Lung (tissue), 11 donors: ENCODE measurements at regions not wholly inside any gene's neighbourhood (a gene's known extent, or its start where the extent isn't known, plus 50 kb on each side); places are given as distances from the start of the nearest gene placed in this dataset.
"Not testable (repeated sequence)": the region's sequence is repeated elsewhere in the genome, so short reads cannot be mapped to it uniquely, and the experiment has no call there.

Experiments
- ATAC-seq: fragments of 200-7000 bp; cut with Tn5 transposase; one replicate; pipeline ENCODE4 v1.9.1; 2020; ENCODE audit warnings: moderate number of reproducible peaks; ENCODE audit not compliant: insufficient read depth, low FRiP score
- DNase-seq, 3 donors: peaks; one replicate each; pipeline ENCODE4 v3.0.0-alpha.2; 2013 to 2017
- H3K27ac ChIP-seq, 2 donors: one replicate each; pipeline ENCODE4 v1.5.1; 2013; ENCODE audit warnings: mild to moderate bottlenecking in 2 of 2, moderate library complexity in 2 of 2, control low read depth in 1 of 2, inconsistent platforms in 1 of 2, low read depth in 1 of 2, low read length in 1 of 2
- H3K27me3 ChIP-seq, 3 donors: one replicate each; pipeline ENCODE4 v1.5.1; 2013; ENCODE audit warnings: low read length in 2 of 3; ENCODE audit not compliant: control insufficient read depth in 3 of 3, insufficient read depth in 3 of 3
- H3K36me3 ChIP-seq, 4 donors: one replicate each; pipeline ENCODE4 v1.5.1; 2013; ENCODE audit warnings: low read length in 4 of 4, mild to moderate bottlenecking in 1 of 4, moderate library complexity in 1 of 4; ENCODE audit not compliant: control insufficient read depth in 4 of 4, insufficient read depth in 4 of 4
- H3K4me1 ChIP-seq, 5 donors: one replicate each; pipeline ENCODE4 v1.5.1; 2013; ENCODE audit warnings: low read length in 5 of 5, mild to moderate bottlenecking in 2 of 5, moderate library complexity in 1 of 5; ENCODE audit not compliant: control insufficient read depth in 5 of 5, insufficient read depth in 5 of 5
- H3K4me3 ChIP-seq: one replicate; pipeline ENCODE4 v1.5.1; 2013; ENCODE audit warnings: mild to moderate bottlenecking, control low read depth, moderate library complexity
- H3K9ac ChIP-seq, 2 donors: one replicate each; pipeline ENCODE4 v1.5.1; 2013; ENCODE audit warnings: low read length in 2 of 2, control low read depth in 1 of 2; ENCODE audit not compliant: insufficient read depth in 1 of 2
- H3K9me3 ChIP-seq, 4 donors: one replicate each; pipeline ENCODE4 v1.5.1; 2013; ENCODE audit warnings: low read length in 3 of 4, mild to moderate bottlenecking in 1 of 4, moderate library complexity in 1 of 4; ENCODE audit not compliant: control insufficient read depth in 4 of 4, insufficient read depth in 3 of 4
- WGBS, 2 donors: extraction: QIAGEN DNeasy Blood & Tissue Kit; methylation state at CpG; one replicate each; pipeline ENCODE4 v1.1.7; 2013; 5-methylcytosine and 5-hydroxymethylcytosine counted together
- TF ChIP-seq, protein P1 (sequence below): IDR thresholded peaks from 2 replicates; pipeline ENCODE4 v1.5.1; 2012; ENCODE audit warnings: mild to moderate bottlenecking; ENCODE audit errors: control extremely low read depth, extremely low read depth
- donor health status: control.
- donor health status: control.
- donor health status: Bipolar disorder and iron deficiency.
- donor health status: healthy.
- donor health status: DM: yes; HTN: yes; CAD: no.

DNA sequence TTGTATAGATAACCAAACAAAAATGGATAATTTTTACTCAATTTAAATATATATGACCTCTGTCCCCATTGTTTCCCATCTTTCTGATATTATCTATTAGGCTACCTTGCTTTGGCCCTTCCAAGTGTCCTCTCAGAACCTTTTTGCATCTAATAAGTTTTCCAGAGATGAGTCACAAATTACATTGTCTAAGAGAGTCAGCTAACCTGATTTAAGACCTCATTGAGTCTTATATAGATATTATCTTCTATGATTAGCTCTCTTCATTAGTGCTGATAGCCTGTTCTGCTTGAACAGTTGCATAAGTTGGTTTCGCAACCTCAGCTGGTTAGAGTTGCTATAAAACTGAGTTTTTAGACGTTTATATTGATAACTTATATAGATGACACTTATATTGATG is 623.1 kb downstream of the LRRC70 start:
- Histone ChIP-seq H3K9ac (no peak overlapping the region), H3K27ac (no peak overlapping the region), H3K9me3 (no peaks in the 10 kb centered on the region), H3K4me3 (no peak overlapping the region), H3K36me3 (no peaks in the 10 kb centered on the region), H3K4me1 (no peaks in the 10 kb centered on the region), H3K27me3 (no peaks in the 10 kb centered on the region)
- peak in 1 of 3 donors; percentile 26 for DNase-seq
- TF ChIP-seq, protein P1, sequence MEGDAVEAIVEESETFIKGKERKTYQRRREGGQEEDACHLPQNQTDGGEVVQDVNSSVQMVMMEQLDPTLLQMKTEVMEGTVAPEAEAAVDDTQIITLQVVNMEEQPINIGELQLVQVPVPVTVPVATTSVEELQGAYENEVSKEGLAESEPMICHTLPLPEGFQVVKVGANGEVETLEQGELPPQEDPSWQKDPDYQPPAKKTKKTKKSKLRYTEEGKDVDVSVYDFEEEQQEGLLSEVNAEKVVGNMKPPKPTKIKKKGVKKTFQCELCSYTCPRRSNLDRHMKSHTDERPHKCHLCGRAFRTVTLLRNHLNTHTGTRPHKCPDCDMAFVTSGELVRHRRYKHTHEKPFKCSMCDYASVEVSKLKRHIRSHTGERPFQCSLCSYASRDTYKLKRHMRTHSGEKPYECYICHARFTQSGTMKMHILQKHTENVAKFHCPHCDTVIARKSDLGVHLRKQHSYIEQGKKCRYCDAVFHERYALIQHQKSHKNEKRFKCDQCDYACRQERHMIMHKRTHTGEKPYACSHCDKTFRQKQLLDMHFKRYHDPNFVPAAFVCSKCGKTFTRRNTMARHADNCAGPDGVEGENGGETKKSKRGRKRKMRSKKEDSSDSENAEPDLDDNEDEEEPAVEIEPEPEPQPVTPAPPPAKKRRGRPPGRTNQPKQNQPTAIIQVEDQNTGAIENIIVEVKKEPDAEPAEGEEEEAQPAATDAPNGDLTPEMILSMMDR: no peak
- WGBS, 2 donors: 56 to 64% methylated on average over 2 of the region's 2 CpGs
- ATAC-seq: no peak

DNA sequence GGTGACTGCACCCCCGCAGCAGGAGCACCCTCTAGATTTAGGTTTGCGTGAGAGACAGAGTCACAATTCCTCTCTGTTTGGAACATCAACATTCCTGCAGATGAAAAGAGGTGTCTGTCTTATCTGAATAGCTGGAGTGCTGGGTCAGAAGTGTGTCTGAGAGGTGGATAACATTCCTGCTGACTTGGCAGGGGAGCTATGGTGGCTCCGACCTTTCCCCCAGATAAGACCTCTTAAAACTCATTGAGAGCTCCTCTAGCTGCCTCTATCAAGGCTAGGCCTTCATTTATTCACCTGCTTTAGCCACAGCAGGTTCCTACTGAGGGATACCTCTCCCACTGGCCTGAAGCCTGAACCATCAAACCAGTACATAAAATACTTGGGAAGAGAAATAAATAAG is 615.5 kb downstream of the LRRC70 start:
- Histone ChIP-seq H3K4me3 (no peak overlapping the region), H3K9me3 (peaks cover 0 to 2% (median 0%) of the 10 kb centered on the region in 4 donors), H3K9ac (no peak overlapping the region), H3K4me1 (peaks cover 0 to 1% (median 0%) of the 10 kb centered on the region in 5 donors), H3K36me3 (no peaks in the 10 kb centered on the region), H3K27me3 (no peaks in the 10 kb centered on the region), H3K27ac (no peak overlapping the region)
- TF ChIP-seq, protein P1: no peak
- WGBS, 2 donors: 57 to 80% methylated on average over 3 of the region's 3 CpGs
- DNase-seq (no peak), ATAC-seq (no peak)

DNA sequence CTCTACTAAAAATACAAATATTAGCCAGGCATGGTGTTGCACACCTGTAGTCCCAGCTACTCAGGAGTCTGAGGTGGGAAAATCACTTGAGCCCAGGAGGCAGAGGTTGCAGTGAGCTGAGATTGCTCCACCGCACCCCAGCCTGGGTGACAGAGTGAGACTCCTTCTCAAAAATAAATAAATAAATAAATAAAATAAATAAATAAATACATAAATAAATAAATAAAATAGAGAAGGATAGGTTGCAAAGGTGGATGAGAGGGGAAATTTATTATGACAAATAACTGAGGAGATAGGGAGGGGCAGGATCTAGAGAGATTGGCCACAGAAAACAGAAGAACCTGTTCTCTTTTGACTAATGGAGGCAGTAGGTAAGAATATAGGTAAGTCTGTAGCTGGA is 601.6 kb downstream of the LRRC70 start:
- not testable (repeated sequence) for DNase-seq, H3K4me1 ChIP-seq, H3K36me3 ChIP-seq, H3K9ac ChIP-seq, H3K27me3 ChIP-seq, ATAC-seq, H3K27ac ChIP-seq, H3K9me3 ChIP-seq, H3K4me3 ChIP-seq
- 100% methylated on average over 1 of the region's 1 CpG for WGBS, 2 donors

DNA sequence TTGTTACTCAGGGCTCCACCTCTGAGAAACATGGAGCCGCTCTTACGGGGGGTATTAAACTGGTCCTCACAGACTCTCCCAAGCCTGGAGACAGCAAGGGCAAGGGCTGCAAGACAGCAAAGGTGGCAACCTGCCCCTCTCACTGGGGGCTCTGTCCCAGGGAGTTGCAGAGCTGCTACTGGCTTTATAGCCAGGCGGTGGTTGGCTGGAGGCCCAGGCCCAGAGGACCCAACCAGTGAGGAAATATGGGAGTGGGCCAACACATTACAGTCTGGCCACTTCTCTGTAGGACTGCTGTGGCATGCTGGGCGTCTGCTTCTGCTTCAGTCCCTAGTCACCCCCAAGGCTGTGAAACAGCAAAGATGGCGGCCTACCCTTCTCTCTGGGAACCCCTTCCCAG is 597.2 kb downstream of the LRRC70 start:
- WGBS, 2 donors: 91 to 94% methylated on average over 5 of the region's 5 CpGs
- Histone ChIP-seq H3K4me1 (no peaks in the 10 kb centered on the region), H3K4me3 (no peak overlapping the region), H3K9me3 (no peaks in the 10 kb centered on the region), H3K27me3 (no peaks in the 10 kb centered on the region), H3K36me3 (no peaks in the 10 kb centered on the region), H3K27ac (no peak overlapping the region), H3K9ac (no peak overlapping the region)
- no peak for ATAC-seq
- DNase-seq: no peak
- TF ChIP-seq, protein P1: no peak
